KMS-11 (cell line): ENCODE measurements at regions not wholly inside any gene's neighbourhood (a gene's known extent, or its start where the extent isn't known, plus 50 kb on each side); places are given as distances from the start of the nearest gene placed in this dataset.

Source experiments
- H2AFZ ChIP-seq: fragments of 200-600 bp; sonication (generic); 2 replicates; pipeline ENCODE4 v1.6.1; 2016; ENCODE audit warnings: antibody characterized with exemption, mixed run types, low read depth
- H3K27ac ChIP-seq: fragments of 200-600 bp; sonication (generic); 2 replicates; pipeline ENCODE4 v1.6.1; 2016; ENCODE audit warnings: mild to moderate bottlenecking, mixed run types
- H3K27me3 ChIP-seq: fragments of 200-600 bp; sonication (generic); 2 replicates; pipeline ENCODE4 v1.6.1; 2017; ENCODE audit warnings: mild to moderate bottlenecking, low read depth, mixed run types, moderate library complexity; ENCODE audit not compliant: insufficient read depth
- H3K36me3 ChIP-seq: fragments of 200-600 bp; sonication (generic); 2 replicates; pipeline ENCODE4 v1.6.1; 2017; ENCODE audit warnings: mild to moderate bottlenecking, mixed run types; ENCODE audit not compliant: insufficient read depth
- H3K4me1 ChIP-seq: fragments of 200-600 bp; sonication (generic); 2 replicates; pipeline ENCODE4 v1.6.1; 2016; ENCODE audit warnings: mild to moderate bottlenecking, low read depth, mixed run types; ENCODE audit not compliant: poor library complexity, severe bottlenecking
- H3K4me2 ChIP-seq: fragments of 200-600 bp; sonication (generic); 2 replicates; pipeline ENCODE4 v1.7.0; 2016; ENCODE audit warnings: mild to moderate bottlenecking, mixed run types
- H3K4me3 ChIP-seq: fragments of 200-600 bp; sonication (generic); IDR thresholded peaks from 2 replicates; pipeline ENCODE4 v1.6.1; 2017; ENCODE audit warnings: low read depth, low read length, mixed read lengths; ENCODE audit not compliant: insufficient read depth
- H3K79me2 ChIP-seq: fragments of 200-600 bp; sonication (generic); 2 replicates; pipeline ENCODE4 v1.6.1; 2016; ENCODE audit warnings: low read depth, mixed run types; ENCODE audit not compliant: insufficient read depth
- H3K9ac ChIP-seq: fragments of 200-600 bp; sonication (generic); 2 replicates; pipeline ENCODE4 v1.6.1; 2016; ENCODE audit warnings: mild to moderate bottlenecking, mixed run types
- H4K20me1 ChIP-seq: fragments of 200-600 bp; sonication (generic); 2 replicates; pipeline ENCODE4 v1.6.1; 2016; ENCODE audit warnings: mild to moderate bottlenecking, mixed run types; ENCODE audit not compliant: insufficient read depth
- CTCF ChIP-seq: fragments of 200-600 bp; sonication (generic); conservative IDR thresholded peaks from 2 replicates; pipeline ENCODE4 v1.6.1; 2017; ENCODE audit warnings: low read depth, mild to moderate bottlenecking, antibody characterized with exemption, low read length, moderate library complexity, mixed read lengths

- TF ChIP-seq CTCF = no peak
- H3K27me3 ChIP-seq = no peaks in the 10 kb centered on the region
- no peaks in the 10 kb centered on the region for H3K4me1 ChIP-seq
- H3K36me3 ChIP-seq = no peaks in the 10 kb centered on the region
- H4K20me1 ChIP-seq = no peaks in the 10 kb centered on the region
- H3K27ac ChIP-seq = no peak overlapping the region
- no peak overlapping the region for H2AFZ ChIP-seq
- H3K9ac ChIP-seq = no peak overlapping the region
- no peak overlapping the region for H3K4me3 ChIP-seq
- no peak overlapping the region for H3K4me2 ChIP-seq
- no peaks in the 10 kb centered on the region for H3K79me2 ChIP-seq
These were observed 399.5 kb downstream of the LMO4 start for GRCh38 chr1:87728169-87728568.

GRCh38 chr1:87730274-87731216, 401.9 kb downstream of the LMO4 start:
- Histone ChIP-seq H4K20me1 (no peaks in the 10 kb centered on the region), H3K27me3 (no peaks in the 10 kb centered on the region), H3K27ac (no peak overlapping the region), H3K9ac (no peak overlapping the region), H2AFZ (no peak overlapping the region), H3K36me3 (no peaks in the 10 kb centered on the region), H3K4me1 (no peaks in the 10 kb centered on the region), H3K4me3 (no peak overlapping the region), H3K79me2 (no peaks in the 10 kb centered on the region), H3K4me2 (no peak overlapping the region)
- TF ChIP-seq CTCF = no peak

- no peak overlapping the region for H3K9ac ChIP-seq
- no peaks in the 10 kb centered on the region for H3K36me3 ChIP-seq
- no peaks in the 10 kb centered on the region for H3K79me2 ChIP-seq
- no peak overlapping the region for H3K4me3 ChIP-seq
- H3K4me2 ChIP-seq = no peak overlapping the region
- TF ChIP-seq CTCF = no peak
- H2AFZ ChIP-seq = no peak overlapping the region
- no peaks in the 10 kb centered on the region for H3K4me1 ChIP-seq
- no peak overlapping the region for H3K27ac ChIP-seq
- no peaks in the 10 kb centered on the region for H3K27me3 ChIP-seq
- H4K20me1 ChIP-seq = no peaks in the 10 kb centered on the region
These were observed 404.7 kb downstream of the LMO4 start for GRCh38 chr1:87733386-87733785.

- Histone ChIP-seq H3K27ac (no peak overlapping the region), H3K4me1 (no peaks in the 10 kb centered on the region), H3K4me2 (no peak overlapping the region), H3K79me2 (no peaks in the 10 kb centered on the region), H3K4me3 (no peak overlapping the region), H2AFZ (no peak overlapping the region), H3K27me3 (no peaks in the 10 kb centered on the region), H4K20me1 (no peaks in the 10 kb centered on the region), H3K36me3 (no peaks in the 10 kb centered on the region), H3K9ac (no peak overlapping the region)
- TF ChIP-seq CTCF = no peak
These were observed 407.1 kb downstream of the LMO4 start for GRCh38 chr1:87735750-87736149.
